ENCODE measurements at regions not wholly inside any gene's neighbourhood (a gene's known extent, or its start where the extent isn't known, plus 50 kb on each side); places are given as distances from the start of the nearest gene placed in this dataset.

- Histone ChIP-seq H3K27ac (peak overlapping the region; percentile 17 to 52), H3K4me3 (no peak overlapping the region), H3K4me1 (no peaks in the 10 kb centered on the region), H3K36me3 (no peaks in the 10 kb centered on the region), H3K9me3 (no peaks in the 10 kb centered on the region), H3K27me3 (no peaks in the 10 kb centered on the region)
- no peak for TF ChIP-seq POLR2A (IDR thresholded peaks at IDR 0.05)
- peak in 2 of 4 experiments; percentile 31 for TF ChIP-seq CTCF (IDR thresholded peaks at IDR 0.05)
- DNase-seq: peak; percentile 57 to 67
- intact Hi-C loops (cut with DNase I; ENCODE audit: low total_unique reads): no loop called here
Measured at GRCh38 chr11:112355726-112356125, 95.1 kb upstream of the PLET1 start.

GRCh38 chr11:112357488-112357887, 96.8 kb upstream of the PLET1 start:
- DNase-seq: no peak
- intact Hi-C loops (cut with DNase I; ENCODE audit: low total_unique reads): no loop called here
- H3K9me3 ChIP-seq: no peaks in the 10 kb centered on the region
- no peak overlapping the region for H3K4me3 ChIP-seq
- no peak overlapping the region for H3K27ac ChIP-seq
- H3K4me1 ChIP-seq: no peaks in the 10 kb centered on the region
- TF ChIP-seq CTCF (IDR thresholded peaks at IDR 0.05) (no peak), POLR2A (IDR thresholded peaks at IDR 0.05) (no peak)
- no peaks in the 10 kb centered on the region for H3K36me3 ChIP-seq
- no peaks in the 10 kb centered on the region for H3K27me3 ChIP-seq

GRCh38 chr11:112361396-112361795, 100.7 kb upstream of the PLET1 start:
- no peak for DNase-seq
- Histone ChIP-seq H3K27ac (no peak overlapping the region), H3K36me3 (no peaks in the 10 kb centered on the region), H3K4me3 (no peak overlapping the region), H3K4me1 (peaks cover 0 to 3% of the 10 kb centered on the region in 2 donors), H3K27me3 (no peaks in the 10 kb centered on the region), H3K9me3 (no peaks in the 10 kb centered on the region)
- intact Hi-C loops (cut with DNase I; ENCODE audit: low total_unique reads): no loop called here
- TF ChIP-seq POLR2A (IDR thresholded peaks at IDR 0.05) (no peak), CTCF (IDR thresholded peaks at IDR 0.05) (no peak)

GRCh38 chr11:112363527-112363926, 102.9 kb upstream of the PLET1 start:
- peak overlapping the region in 1 of 2 donors; percentile 85 for H3K27ac ChIP-seq
- peaks cover 0 to 3% of the 10 kb centered on the region in 2 donors for H3K4me1 ChIP-seq
- H3K9me3 ChIP-seq: no peaks in the 10 kb centered on the region
- intact Hi-C loops (cut with DNase I; ENCODE audit: low total_unique reads): no loop called here
- no peak overlapping the region for H3K4me3 ChIP-seq
- no peaks in the 10 kb centered on the region for H3K27me3 ChIP-seq
- no peaks in the 10 kb centered on the region for H3K36me3 ChIP-seq
- no peak for DNase-seq
- TF ChIP-seq CTCF (IDR thresholded peaks at IDR 0.05) (no peak), POLR2A (IDR thresholded peaks at IDR 0.05) (no peak)

GRCh38 chr11:112364962-112365481, 104.4 kb upstream of the PLET1 start:
- Histone ChIP-seq H3K27ac (peak overlapping the region; percentile 85 to 89), H3K27me3 (no peaks in the 10 kb centered on the region), H3K36me3 (no peaks in the 10 kb centered on the region), H3K9me3 (no peaks in the 10 kb centered on the region), H3K4me3 (no peak overlapping the region), H3K4me1 (peaks cover 0 to 3% of the 10 kb centered on the region in 2 donors)
- peak; percentile 24 to 79 for DNase-seq
- intact Hi-C loops (cut with DNase I; ENCODE audit: low total_unique reads): no loop called here
- TF ChIP-seq CTCF (IDR thresholded peaks at IDR 0.05) (no peak), POLR2A (IDR thresholded peaks at IDR 0.05) (no peak)
